ENCODE measurements at regions not wholly inside any gene's neighbourhood (a gene's known extent, or its start where the extent isn't known, plus 50 kb on each side); places are given as distances from the start of the nearest gene placed in this dataset.

DNA sequence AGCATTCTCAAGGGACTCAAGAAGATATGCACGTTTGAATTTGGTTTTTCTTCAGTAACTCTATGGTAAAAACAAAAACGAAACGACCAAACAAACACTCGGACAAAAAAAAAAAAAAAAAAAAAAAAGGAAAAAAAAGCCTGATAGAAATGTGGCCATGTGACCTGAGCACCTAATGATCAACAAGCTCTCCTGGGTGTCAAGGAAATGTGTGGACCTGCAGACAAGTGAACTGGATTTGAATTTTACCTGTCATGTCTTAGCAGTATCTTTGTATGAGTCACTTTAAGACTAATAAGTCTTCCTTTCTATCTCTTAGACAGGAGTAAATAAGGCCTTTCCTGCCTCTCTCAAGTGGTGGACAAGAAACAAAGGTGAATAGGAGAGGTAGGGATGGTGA, 190.6 kb upstream of the GRIA1 start (continued):
- TF ChIP-seq GTF2F1 (IDR thresholded peaks at IDR 0.05; ENCODE audit: borderline replicate concordance, low read depth, low read length): no peak

DNA sequence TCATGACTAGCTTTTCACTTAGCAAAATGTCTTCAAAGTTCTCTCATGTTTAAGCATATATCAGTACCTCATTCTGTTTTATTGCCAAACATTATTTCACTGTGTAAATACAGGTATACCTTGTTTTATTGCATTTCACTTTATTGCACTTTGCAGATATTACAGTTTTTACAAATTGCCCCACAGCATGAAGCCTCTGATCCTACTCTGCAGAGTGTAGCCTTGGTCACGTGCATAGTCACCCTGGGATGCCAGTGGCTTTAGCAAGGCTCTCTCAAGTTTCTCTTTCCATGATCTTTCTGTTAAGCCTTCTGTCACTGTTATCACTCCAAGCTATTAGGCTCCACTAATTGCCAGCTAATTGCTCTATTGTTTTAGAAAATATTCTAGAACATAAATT, 182.2 kb upstream of the GRIA1 start:
- Histone ChIP-seq H2BK12ac (ENCODE audit: low read depth, low read length) (no peak overlapping the region), H3K4me3 (ENCODE audit: extremely low read depth in 1 of 4, insufficient read depth in 2 of 4, low read depth in 3 of 4, low read length in 4 of 4) (no peak overlapping the region), H3K79me1 (ENCODE audit: low read depth, low read length) (no peaks in the 10 kb centered on the region), H2AFZ (ENCODE audit: low read length) (no peak overlapping the region), H2BK20ac (ENCODE audit: low read length) (no peak overlapping the region), H3K56ac (replicated peaks; ENCODE audit: insufficient read length, low read depth, low read length) (no peak overlapping the region), H3K23me2 (ENCODE audit: low read depth, low read length) (no peaks in the 10 kb centered on the region), H2AK5ac (ENCODE audit: low read depth, low read length) (no peak overlapping the region), H3K27me3 (replicated peaks in 1 of 4; ENCODE audit: control insufficient read depth in 3 of 4, extremely low read depth in 1 of 4, insufficient read depth in 3 of 4, low read length in 3 of 4) (no peaks in the 10 kb centered on the region), H3K4ac (replicated peaks; ENCODE audit: insufficient read length, low read depth, low read length) (no peak overlapping the region), H2BK5ac (ENCODE audit: low read depth, low read length) (no peak overlapping the region), H4K8ac (ENCODE audit: extremely low read depth, insufficient read depth, low read length) (no peak overlapping the region), H4K20me1 (replicated peaks in 1 of 2; ENCODE audit: control insufficient read depth in 1 of 2, insufficient read depth in 2 of 2, low read length in 2 of 2) (no peaks in the 10 kb centered on the region), H3K18ac (ENCODE audit: extremely low read depth, low read length) (no peak overlapping the region), H3K4me1 (replicated peaks in 1 of 4; ENCODE audit: control insufficient read depth in 3 of 4, insufficient read depth in 4 of 4, low read length in 3 of 4) (no peaks in the 10 kb centered on the region), H3K23ac (ENCODE audit: insufficient read length) (no peak overlapping the region), H3K9ac (replicated peaks in 1 of 4; ENCODE audit: extremely low read depth in 1 of 4, low read depth in 3 of 4, low read length in 3 of 4) (no peak overlapping the region), H3K36me3 (ENCODE audit: control insufficient read depth in 2 of 4, insufficient read depth in 4 of 4, low read length in 3 of 4) (no peaks in the 10 kb centered on the region), H3K4me2 (ENCODE audit: insufficient read depth in 1 of 2, low read depth in 2 of 2, low read length in 2 of 2) (no peak overlapping the region), H4K91ac (replicated peaks; ENCODE audit: insufficient read length, low read length) (no peak overlapping the region), H2BK120ac (replicated peaks; ENCODE audit: low read depth, low read length) (no peak overlapping the region), H4K5ac (ENCODE audit: insufficient read length, low read depth, low read length) (no peak overlapping the region), H3K14ac (ENCODE audit: insufficient read length) (no peak overlapping the region), H3K79me2 (ENCODE audit: control insufficient read depth in 1 of 2, insufficient read depth in 2 of 2, low read length in 2 of 2) (no peaks in the 10 kb centered on the region), H2BK15ac (ENCODE audit: low read length) (no peak overlapping the region), H3K27ac (ENCODE audit: low read depth, low read length) (no peak overlapping the region), H3K9me3 (ENCODE audit: insufficient read depth in 2 of 2, low read depth in 1 of 2, low read length in 1 of 2) (peaks cover 0 to 3% of the 10 kb centered on the region in 2 experiments; a peak in 1 of 4 replicates)
- TF ChIP-seq SP1 (IDR thresholded peaks at IDR 0.05; ENCODE audit: low read depth, low read length): no peak
- no peak for TF ChIP-seq BRCA1 (IDR thresholded peaks at IDR 0.05; ENCODE audit: low read depth, low read length)
- no peak for TF ChIP-seq RBBP5 (IDR thresholded peaks at IDR 0.05; ENCODE audit: borderline replicate concordance, low read depth, low read length)
- TF ChIP-seq RFX5 (IDR thresholded peaks at IDR 0.05; ENCODE audit: borderline replicate concordance, low read depth, low read length): no peak
- DNase-seq (ENCODE audit: low read depth in 1 of 2, low spot score in 2 of 2) (no peak), FAIRE-seq (no peak)
- ChIA-PET POLR2A (ENCODE audit: partially characterized antibody) (no interaction called here), CTCF (ENCODE audit: partially characterized antibody) (interaction anchor here (1.0 kb wide), 1 partner anchor 9 kb away, joined by 5 read pairs; no protein-coding TSS in a partner anchor)
- 92% methylated on average over 1 of the region's 1 CpG; no CpG with 5 or more reads in 1 of the 2 experiments for WGBS, 2 experiments (ENCODE audit: extremely low coverage in 1 of 2, insufficient coverage in 1 of 2, insufficient read length in 1 of 2, insufficient replicate concordance in 2 of 2, low coverage in 1 of 2, low lambda C conversion rate in 2 of 2, missing lambda C conversion rate in 1 of 2)
